HG03175 (cell line): ENCODE measurements at regions not wholly inside any gene's neighbourhood (a gene's known extent, or its start where the extent isn't known, plus 50 kb on each side); places are given as distances from the start of the nearest gene placed in this dataset.
"Not testable (repeated sequence)": the region's sequence is repeated elsewhere in the genome, so short reads cannot be mapped to it uniquely, and the experiment has no call there.

Experiments used
- ATAC-seq: cut with Tn5 transposase; IDR thresholded peaks from one replicate; pipeline ENCODE4 v1.9.1; 2021; ENCODE audit warnings: mild to moderate bottlenecking, moderate library complexity; ENCODE audit not compliant: unreplicated experiment

- ATAC-seq, result no peak
Observed at GRCh38 chr15:26280281-26280680, 417.2 kb upstream of the ATP10A start.

- ATAC-seq, result no peak
Observed at GRCh38 chr15:26261966-26262365, 398.8 kb upstream of the ATP10A start.

- no peak for ATAC-seq
Observed at GRCh38 chr15:26261413-26261812, 398.3 kb upstream of the ATP10A start.

GRCh38 chr15:26260517-26261133, 397.5 kb upstream of the ATP10A start:
- no peak for ATAC-seq

GRCh38 chr15:26259581-26259980, 396.5 kb upstream of the ATP10A start:
- ATAC-seq, result no peak

GRCh38 chr15:26244782-26245181, 381.7 kb upstream of the ATP10A start:
- ATAC-seq, result not testable (repeated sequence)

- ATAC-seq, result no peak
Observed at GRCh38 chr15:26243382-26243781, 380.3 kb upstream of the ATP10A start.

- no peak for ATAC-seq
Observed at GRCh38 chr15:26242565-26243071, 379.5 kb upstream of the ATP10A start.

- no peak for ATAC-seq
Observed at GRCh38 chr15:26235864-26236263, 372.7 kb upstream of the ATP10A start.

GRCh38 chr15:26234976-26235767, 372.0 kb upstream of the ATP10A start:
- no peak for ATAC-seq

- no peak for ATAC-seq
Observed at GRCh38 chr15:26232691-26233090, 369.6 kb upstream of the ATP10A start.

- no peak for ATAC-seq
Observed at GRCh38 chr15:26231096-26231495, 368.0 kb upstream of the ATP10A start.

- no peak for ATAC-seq
Observed at GRCh38 chr15:26224266-26224665, 361.1 kb upstream of the ATP10A start.

GRCh38 chr15:26223720-26224119, 360.6 kb upstream of the ATP10A start:
- ATAC-seq, result no peak

GRCh38 chr15:26222781-26223180, 359.7 kb upstream of the ATP10A start:
- ATAC-seq, result no peak

- not testable (repeated sequence) for ATAC-seq
Observed at GRCh38 chr15:26217043-26217442, 353.9 kb upstream of the ATP10A start.

GRCh38 chr15:26214290-26214689, 351.2 kb upstream of the ATP10A start:
- no peak for ATAC-seq

- no peak for ATAC-seq
Observed at GRCh38 chr15:26213427-26213826, 350.3 kb upstream of the ATP10A start.

GRCh38 chr15:26212109-26212508, 349.0 kb upstream of the ATP10A start:
- no peak for ATAC-seq

- no peak for ATAC-seq
Observed at GRCh38 chr15:26210980-26211379, 347.9 kb upstream of the ATP10A start.

- ATAC-seq, result no peak
Observed at GRCh38 chr15:26201177-26201858, 338.2 kb upstream of the ATP10A start.

- no peak for ATAC-seq
Observed at GRCh38 chr15:26200427-26200826, 337.3 kb upstream of the ATP10A start.
